Activated CD8-positive, alpha-beta T cell treated with anti-CD3 and anti-CD28 coated beads, Interleukin-2, amount 10 ng/mL, durations not matched to agents 7 days and 5 days (primary cell): ENCODE measurements at regions not wholly inside any gene's neighbourhood (a gene's known extent, or its start where the extent isn't known, plus 50 kb on each side); places are given as distances from the start of the nearest gene placed in this dataset.
"Not testable (repeated sequence)": the region's sequence is repeated elsewhere in the genome, so short reads cannot be mapped to it uniquely, and the experiment has no call there.

Experiments
- ATAC-seq: fragments of 150-1000 bp; cut with Tn5 transposase; one replicate; pipeline ENCODE4 v1.10.0; 2021; ENCODE audit warnings: moderate library complexity
- CTCF ChIA-PET: fragments of 350-600 bp; sonication (Branson Sonifier 250); formaldehyde crosslinking; loops from one replicate; lab custom pipeline; 2021; ENCODE audit warnings: antibody characterized with exemption; lab: Charles Lee
- POLR2A ChIA-PET: fragments of 350-600 bp; sonication (Branson Sonifier 250); formaldehyde crosslinking; loops from one replicate; lab custom pipeline; 2021; ENCODE audit warnings: antibody characterized with exemption; lab: Charles Lee
- DNase-seq: peaks from one replicate; pipeline ENCODE4 v3.0.0-alpha.2; 2020
- H3K27ac Mint-ChIP-seq: one replicate; pipeline ENCODE4 v1.8.0; 2021; ENCODE audit warnings: mild to moderate bottlenecking, mixed read lengths
- H3K27me3 Mint-ChIP-seq: one replicate; pipeline ENCODE4 v1.8.0; 2021; ENCODE audit warnings: low read depth, mixed read lengths
- H3K36me3 Mint-ChIP-seq: one replicate; pipeline ENCODE4 v1.8.0; 2021; ENCODE audit warnings: low read depth, mixed read lengths
- H3K4me1 Mint-ChIP-seq: one replicate; pipeline ENCODE4 v1.8.0; 2021; ENCODE audit warnings: low read depth, mixed read lengths
- H3K4me3 Mint-ChIP-seq: one replicate; pipeline ENCODE4 v1.8.0; 2021; ENCODE audit warnings: mild to moderate bottlenecking, mixed read lengths
- H3K9me3 Mint-ChIP-seq: one replicate; pipeline ENCODE4 v1.8.0; 2022; ENCODE audit warnings: mixed read lengths; ENCODE audit not compliant: insufficient read depth

DNA sequence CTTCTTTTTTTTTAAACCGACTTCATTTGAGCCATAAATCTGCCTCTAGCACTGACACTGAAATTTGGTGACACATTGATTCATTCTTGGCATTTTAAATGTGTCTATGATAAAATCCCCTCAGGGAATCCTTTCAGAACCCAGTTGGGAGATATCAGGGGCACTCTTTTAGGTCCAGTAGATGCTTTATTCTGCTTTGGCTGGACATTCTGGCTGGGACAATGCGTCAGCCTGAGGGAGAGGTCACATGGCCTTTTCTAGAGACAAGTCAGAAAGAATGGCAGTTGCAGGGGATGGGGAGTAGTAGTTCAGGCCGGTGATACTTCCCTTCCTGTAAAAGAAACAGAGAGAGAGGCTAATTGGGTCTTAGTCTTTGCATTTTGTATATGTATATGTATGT, 63.1 kb downstream of the TRIM43 start:
- H3K27me3 Mint-ChIP-seq, CTCF ChIA-PET, DNase-seq, H3K27ac Mint-ChIP-seq, H3K4me1 Mint-ChIP-seq, POLR2A ChIA-PET, ATAC-seq, H3K9me3 Mint-ChIP-seq, H3K36me3 Mint-ChIP-seq, H3K4me3 Mint-ChIP-seq: not testable (repeated sequence)

DNA sequence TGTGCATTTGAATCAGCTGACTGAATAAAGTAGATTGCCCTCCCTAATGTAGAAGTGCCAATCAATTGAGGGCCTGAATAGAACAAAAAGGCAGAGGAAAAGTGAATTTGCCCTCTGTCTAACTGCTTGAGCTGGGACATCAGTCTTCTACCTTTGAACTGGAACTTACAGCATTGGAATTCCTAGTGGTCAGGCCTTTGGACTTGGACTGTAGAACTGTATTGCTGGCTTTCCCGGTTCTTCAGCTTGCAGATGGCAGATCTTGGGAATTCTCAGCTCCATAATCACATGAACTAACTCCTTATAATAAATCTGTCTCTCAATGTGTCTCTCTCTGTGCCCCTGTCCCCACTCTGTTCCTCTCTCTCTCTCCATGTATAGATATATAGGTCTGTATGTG, 64.8 kb downstream of the TRIM43 start:
- POLR2A ChIA-PET, H3K27ac Mint-ChIP-seq, CTCF ChIA-PET, ATAC-seq, H3K4me1 Mint-ChIP-seq, H3K27me3 Mint-ChIP-seq, DNase-seq, H3K36me3 Mint-ChIP-seq, H3K9me3 Mint-ChIP-seq, H3K4me3 Mint-ChIP-seq: not testable (repeated sequence)

DNA sequence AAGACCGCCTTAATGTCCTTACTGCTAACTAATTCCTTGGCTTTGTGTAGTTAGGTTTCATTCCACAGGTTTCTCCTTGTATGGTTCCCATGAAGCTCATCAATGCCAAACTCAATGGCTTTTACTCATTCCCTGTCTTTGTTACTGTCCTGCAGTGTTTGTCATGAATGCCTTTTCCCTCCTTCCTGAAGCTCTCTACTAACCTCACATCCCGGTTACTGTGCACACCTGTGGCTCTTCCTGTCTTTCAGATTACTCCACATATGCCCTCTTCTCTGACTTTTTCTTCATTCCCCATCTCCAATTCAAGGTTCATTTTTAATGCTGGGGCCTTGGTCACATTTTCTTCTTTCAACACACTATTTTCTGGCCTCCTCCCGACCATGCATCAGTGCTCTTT, 66.1 kb downstream of the TRIM43 start:
- H3K27ac Mint-ChIP-seq, H3K9me3 Mint-ChIP-seq, H3K36me3 Mint-ChIP-seq, DNase-seq, H3K4me3 Mint-ChIP-seq, ATAC-seq, CTCF ChIA-PET, H3K27me3 Mint-ChIP-seq, H3K4me1 Mint-ChIP-seq, POLR2A ChIA-PET: not testable (repeated sequence)

DNA sequence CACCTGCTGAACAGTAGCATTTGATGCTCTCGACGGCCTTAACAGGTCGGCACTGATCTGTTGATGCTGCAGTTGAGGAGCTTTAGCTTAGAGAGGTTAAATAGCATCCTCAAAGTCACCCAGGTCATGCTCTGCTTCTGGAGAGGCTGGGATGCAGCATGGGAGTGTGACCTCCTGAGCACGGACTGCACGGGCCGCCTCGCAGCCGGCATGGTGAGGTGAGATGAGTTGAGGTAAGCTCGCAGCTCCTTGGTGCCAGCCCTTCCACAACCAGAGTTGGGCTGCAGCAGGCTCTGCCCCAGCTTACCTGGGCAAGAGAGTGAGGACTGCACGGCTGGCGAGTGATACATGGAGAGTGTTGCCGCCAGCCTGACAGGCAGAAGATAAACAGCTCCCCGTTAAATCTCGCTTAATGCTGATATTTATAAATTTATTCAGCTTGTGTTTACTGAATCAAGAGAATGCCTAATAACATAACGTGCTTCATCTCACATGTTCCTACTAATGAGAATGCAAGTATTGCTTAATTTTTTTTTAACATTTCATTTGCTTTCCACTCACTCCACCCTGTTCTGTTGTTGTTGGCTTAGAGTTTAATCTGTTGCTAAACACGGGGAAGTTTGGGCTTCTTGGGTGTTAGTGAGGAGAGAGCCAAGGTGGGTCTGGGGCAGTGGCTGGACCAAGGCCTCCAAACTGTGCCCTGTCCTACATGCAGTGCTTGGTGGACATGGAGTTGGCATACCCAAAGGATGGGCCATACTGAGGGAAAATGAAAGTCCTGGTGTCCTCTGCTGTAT, 69.2 kb downstream of the TRIM43 start:
- H3K4me3 Mint-ChIP-seq, CTCF ChIA-PET, H3K27ac Mint-ChIP-seq, POLR2A ChIA-PET, H3K9me3 Mint-ChIP-seq, H3K36me3 Mint-ChIP-seq, DNase-seq, H3K4me1 Mint-ChIP-seq, ATAC-seq: not testable (repeated sequence)
- H3K27me3 Mint-ChIP-seq = peaks cover 11% of the 10 kb centered on the region

DNA sequence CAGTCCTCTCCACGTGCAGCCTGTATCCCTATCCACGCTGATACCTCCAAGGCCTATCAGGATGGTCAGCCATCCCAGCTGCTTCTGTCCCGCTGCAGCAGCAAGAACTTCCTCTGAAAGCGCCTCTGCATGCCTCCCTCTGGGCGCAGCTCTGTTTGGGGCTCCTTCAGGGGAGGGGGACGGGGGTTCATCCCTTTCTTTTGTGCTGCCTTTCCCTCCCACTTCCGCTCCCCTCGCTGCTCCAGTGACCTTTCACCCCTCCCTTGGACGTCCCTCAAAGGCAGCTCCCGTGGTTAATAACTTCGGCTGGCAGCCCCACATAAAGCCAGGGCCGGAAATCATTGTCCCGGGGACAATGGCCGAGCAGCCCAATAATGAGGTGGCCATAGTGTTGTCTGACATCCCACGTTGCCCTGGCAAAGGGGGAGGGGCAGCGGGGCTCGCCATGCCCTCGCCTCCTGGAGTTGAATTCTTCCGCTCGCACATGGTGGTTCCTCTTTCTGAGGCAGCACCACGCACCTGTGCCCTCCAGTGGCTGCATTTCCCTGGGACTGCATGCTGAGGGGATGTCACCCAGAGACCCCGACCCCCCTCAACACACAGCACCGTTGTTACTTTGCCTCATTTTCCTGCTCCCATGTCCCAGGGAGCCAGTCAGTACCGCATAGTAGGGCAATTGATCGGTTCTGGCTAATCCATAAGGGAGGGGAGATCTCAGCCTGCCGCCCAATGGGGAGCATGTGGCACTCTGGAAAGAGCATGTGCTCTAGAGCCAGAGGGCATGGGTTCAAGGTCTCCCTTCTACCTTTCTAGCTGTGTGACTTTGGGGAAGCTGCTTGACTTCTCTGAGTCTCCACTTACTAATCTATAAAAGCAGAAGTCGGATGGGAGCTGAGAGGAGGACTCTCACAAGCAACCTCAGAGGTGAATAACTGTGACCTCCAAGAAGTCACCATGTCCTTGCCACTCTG, 72.0 kb downstream of the TRIM43 start:
- H3K4me3 Mint-ChIP-seq, H3K9me3 Mint-ChIP-seq, ATAC-seq, H3K27ac Mint-ChIP-seq, POLR2A ChIA-PET, H3K36me3 Mint-ChIP-seq, DNase-seq, CTCF ChIA-PET, H3K4me1 Mint-ChIP-seq: not testable (repeated sequence)
- peaks cover 14% of the 10 kb centered on the region for H3K27me3 Mint-ChIP-seq

DNA sequence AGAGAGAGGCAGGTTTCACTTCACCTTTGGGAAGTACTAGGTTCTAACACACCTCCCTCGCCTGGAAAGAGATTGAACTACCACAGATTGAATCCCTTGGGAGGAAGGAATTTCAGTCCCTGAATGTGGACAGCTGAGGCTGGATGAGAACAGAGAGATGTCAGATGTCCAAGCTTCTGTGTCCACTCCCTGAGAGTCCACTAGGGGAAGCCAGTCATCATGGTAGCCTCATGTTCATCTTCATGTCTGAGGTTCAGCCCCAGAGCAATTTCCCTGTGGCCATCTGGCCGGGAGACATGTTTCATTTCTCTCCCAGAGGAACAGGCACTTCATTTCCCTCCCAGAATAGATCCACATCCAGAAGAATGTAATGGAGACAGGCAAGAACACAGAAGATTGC, 74.8 kb downstream of the TRIM43 start:
- H3K9me3 Mint-ChIP-seq, ATAC-seq, DNase-seq, H3K4me3 Mint-ChIP-seq, H3K36me3 Mint-ChIP-seq, H3K4me1 Mint-ChIP-seq, CTCF ChIA-PET, H3K27ac Mint-ChIP-seq, POLR2A ChIA-PET: not testable (repeated sequence)
- peaks cover 14% of the 10 kb centered on the region for H3K27me3 Mint-ChIP-seq

DNA sequence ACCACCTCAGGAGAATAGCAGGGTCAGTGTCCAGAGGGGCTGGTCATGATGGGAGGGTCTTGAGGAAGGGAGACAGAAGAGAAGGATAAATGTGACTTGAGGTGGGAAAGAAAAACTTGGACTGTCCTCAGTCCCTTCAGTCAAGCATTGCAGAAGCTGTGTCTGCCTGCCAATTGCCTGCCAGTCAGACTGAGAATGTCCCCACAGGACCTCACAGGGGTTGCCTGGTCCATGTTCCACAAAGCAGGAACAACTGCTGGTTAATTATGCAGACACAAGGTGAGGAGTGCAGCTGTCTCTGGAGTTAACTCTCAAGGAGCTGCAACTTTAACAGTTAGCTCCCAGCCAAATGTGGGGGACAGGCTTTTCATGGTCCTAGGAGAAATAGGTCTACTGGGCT, 75.7 kb downstream of the TRIM43 start:
- no peak for ATAC-seq
- CTCF ChIA-PET = no interaction called here
- no peak overlapping the region for H3K27ac Mint-ChIP-seq
- peaks cover 4% of the 10 kb centered on the region for H3K4me1 Mint-ChIP-seq
- H3K27me3 Mint-ChIP-seq = peaks cover 14% of the 10 kb centered on the region
- H3K9me3 Mint-ChIP-seq = no peaks in the 10 kb centered on the region
- no peak for DNase-seq
- no peaks in the 10 kb centered on the region for H3K36me3 Mint-ChIP-seq
- POLR2A ChIA-PET = no interaction called here
- H3K4me3 Mint-ChIP-seq = no peak overlapping the region

DNA sequence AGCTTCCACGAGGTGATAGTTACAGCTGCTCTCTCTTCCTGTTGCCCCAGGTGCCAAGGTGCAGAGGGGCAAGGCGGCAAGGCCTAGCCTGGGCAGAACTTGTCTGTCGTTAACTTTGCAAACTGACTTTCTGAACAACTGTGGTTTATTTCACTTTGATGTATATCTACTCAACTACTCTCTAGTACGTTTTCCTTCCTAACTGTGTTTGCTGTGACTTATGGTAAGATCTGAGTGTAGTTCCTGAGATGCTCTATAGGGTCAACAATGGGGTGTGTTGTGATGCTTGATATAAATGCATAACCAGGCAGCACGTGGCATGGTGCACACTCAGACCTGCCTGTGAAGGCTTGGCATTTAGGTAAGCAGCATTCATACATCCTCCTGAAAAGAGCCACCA, 77.1 kb downstream of the TRIM43 start:
- H3K27ac Mint-ChIP-seq, H3K4me3 Mint-ChIP-seq, CTCF ChIA-PET, ATAC-seq, H3K4me1 Mint-ChIP-seq, POLR2A ChIA-PET, DNase-seq, H3K9me3 Mint-ChIP-seq, H3K36me3 Mint-ChIP-seq: not testable (repeated sequence)
- peaks cover 19% of the 10 kb centered on the region for H3K27me3 Mint-ChIP-seq

DNA sequence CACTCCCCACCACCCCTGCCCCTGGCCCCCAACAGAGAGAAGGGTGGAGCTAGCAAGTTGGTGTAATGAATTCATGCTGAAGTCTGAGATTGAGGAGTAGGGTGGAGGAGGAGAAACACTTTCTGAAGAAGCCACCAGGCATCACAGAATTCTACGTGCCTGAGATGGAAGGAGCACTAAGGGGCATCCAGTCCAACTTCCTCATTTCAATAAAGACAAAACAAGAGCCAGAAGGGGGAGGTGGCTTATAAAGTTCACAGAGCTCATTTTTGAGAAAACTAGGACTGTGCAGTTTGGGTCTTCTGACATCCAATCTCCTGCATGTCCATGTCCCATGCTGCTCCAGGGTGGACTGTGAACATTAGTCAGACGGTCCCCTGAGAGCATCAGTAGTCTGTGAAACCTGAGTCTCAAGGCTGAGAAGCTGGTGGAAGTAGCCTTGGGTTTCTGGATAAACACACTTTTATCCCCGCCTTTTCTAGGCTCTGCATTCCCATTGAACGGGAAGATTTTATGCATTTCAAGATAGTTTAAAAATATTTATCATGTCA, 77.7 kb downstream of the TRIM43 start:
- Mint-ChIP-seq H3K27me3 (peaks cover 14% of the 10 kb centered on the region), H3K4me3 (no peak overlapping the region), H3K27ac (no peak overlapping the region), H3K36me3 (no peaks in the 10 kb centered on the region), H3K4me1 (peaks cover 4% of the 10 kb centered on the region), H3K9me3 (no peaks in the 10 kb centered on the region)
- DNase-seq = no peak
- ChIA-PET CTCF (no interaction called here), POLR2A (no interaction called here)
- no peak for ATAC-seq

DNA sequence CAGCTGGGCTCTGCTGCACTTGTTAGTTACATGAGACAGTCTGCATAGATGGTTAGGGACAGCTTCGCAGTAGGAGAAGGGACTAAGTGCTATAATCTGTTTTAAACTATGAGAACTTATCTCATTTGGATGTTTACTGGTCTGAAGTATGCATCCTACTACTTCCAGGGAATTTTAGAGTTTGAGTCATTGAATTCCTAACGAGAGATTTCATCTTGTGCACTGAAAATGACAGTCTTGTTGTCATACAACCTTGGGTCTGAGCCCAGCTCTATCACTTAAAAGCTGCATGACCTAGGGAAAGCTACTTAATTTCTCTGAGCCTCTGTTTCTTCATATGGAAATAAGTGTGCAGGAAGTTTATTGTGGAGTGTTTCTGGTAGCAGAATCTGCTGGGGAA, 78.4 kb downstream of the TRIM43 start:
- DNase-seq = no peak
- Mint-ChIP-seq H3K4me1 (peaks cover 4% of the 10 kb centered on the region), H3K27ac (no peak overlapping the region), H3K27me3 (peaks cover 13% of the 10 kb centered on the region), H3K4me3 (no peak overlapping the region), H3K9me3 (no peaks in the 10 kb centered on the region), H3K36me3 (no peaks in the 10 kb centered on the region)
- ChIA-PET POLR2A (no interaction called here), CTCF (no interaction called here)
- no peak for ATAC-seq

DNA sequence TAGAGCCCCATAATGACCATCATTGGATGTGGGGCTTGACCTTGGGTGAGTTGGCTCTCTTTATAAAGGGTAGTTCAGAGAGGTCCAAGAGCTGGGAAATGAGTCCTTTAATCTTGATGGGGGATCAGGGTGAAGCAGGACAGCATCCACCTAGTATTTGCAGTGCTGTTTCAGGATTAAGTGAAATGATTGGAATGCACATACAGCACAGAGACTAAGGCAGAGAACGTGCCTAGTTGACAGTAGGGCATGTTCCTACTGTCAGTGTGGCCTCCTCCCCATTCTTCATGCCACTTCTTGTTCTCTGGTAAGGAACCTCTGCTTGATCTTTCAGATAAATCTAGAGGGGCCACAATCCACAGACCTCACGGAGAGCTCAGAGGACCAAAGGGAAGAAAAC, 78.9 kb downstream of the TRIM43 start:
- Mint-ChIP-seq H3K4me1 (peaks cover 4% of the 10 kb centered on the region), H3K27me3 (peaks cover 11% of the 10 kb centered on the region), H3K27ac (no peak overlapping the region), H3K4me3 (no peak overlapping the region), H3K36me3 (no peaks in the 10 kb centered on the region), H3K9me3 (no peaks in the 10 kb centered on the region)
- POLR2A ChIA-PET = no interaction called here
- DNase-seq (no peak), ATAC-seq (no peak)
- CTCF ChIA-PET = no interaction called here

DNA sequence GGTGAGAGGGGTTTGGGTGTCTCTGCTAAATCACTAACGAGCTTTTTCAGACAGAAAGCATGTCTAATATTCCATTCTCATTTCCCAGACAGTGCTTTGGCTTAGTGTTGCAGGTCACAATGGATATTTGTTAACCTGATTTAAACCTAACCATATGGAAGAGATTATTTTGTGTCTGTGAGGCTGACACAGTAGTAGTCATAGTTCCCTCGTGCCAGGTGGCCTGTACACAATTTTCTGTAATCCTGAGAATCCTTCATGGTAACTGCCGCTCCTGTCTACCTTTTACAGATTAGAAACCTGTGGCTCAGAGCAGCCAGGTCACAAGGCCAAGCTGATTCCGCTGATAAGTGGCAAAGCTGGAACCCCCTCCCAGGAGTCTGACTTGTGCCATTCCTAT, 79.4 kb downstream of the TRIM43 start:
- H3K27ac Mint-ChIP-seq, H3K27me3 Mint-ChIP-seq, H3K9me3 Mint-ChIP-seq, DNase-seq, H3K4me3 Mint-ChIP-seq, ATAC-seq, H3K4me1 Mint-ChIP-seq, H3K36me3 Mint-ChIP-seq, POLR2A ChIA-PET, CTCF ChIA-PET: not testable (repeated sequence)
